ENCODE measurements at regions not wholly inside any gene's neighbourhood (a gene's known extent, or its start where the extent isn't known, plus 50 kb on each side); places are given as distances from the start of the nearest gene placed in this dataset.

- no peak for DNase-seq (ENCODE audit: low read depth in 1 of 2, low spot score in 1 of 2)
- H3K9me3 ChIP-seq (ENCODE audit: low read depth): no peaks in the 10 kb centered on the region
- no peak overlapping the region for H3K4me3 ChIP-seq
- TF ChIP-seq CTCF (IDR thresholded peaks at IDR 0.05; ENCODE audit: low read depth, low read length): no peak
- H3K27me3 ChIP-seq: no peaks in the 10 kb centered on the region
- H3K36me3 ChIP-seq: no peaks in the 10 kb centered on the region
- H3K4me1 ChIP-seq (ENCODE audit: low read depth): no peaks in the 10 kb centered on the region
- no peak overlapping the region for H3K27ac ChIP-seq
Observed at GRCh38 chr5:103938146-103938695, 375.6 kb upstream of the NUDT12 start.

DNA sequence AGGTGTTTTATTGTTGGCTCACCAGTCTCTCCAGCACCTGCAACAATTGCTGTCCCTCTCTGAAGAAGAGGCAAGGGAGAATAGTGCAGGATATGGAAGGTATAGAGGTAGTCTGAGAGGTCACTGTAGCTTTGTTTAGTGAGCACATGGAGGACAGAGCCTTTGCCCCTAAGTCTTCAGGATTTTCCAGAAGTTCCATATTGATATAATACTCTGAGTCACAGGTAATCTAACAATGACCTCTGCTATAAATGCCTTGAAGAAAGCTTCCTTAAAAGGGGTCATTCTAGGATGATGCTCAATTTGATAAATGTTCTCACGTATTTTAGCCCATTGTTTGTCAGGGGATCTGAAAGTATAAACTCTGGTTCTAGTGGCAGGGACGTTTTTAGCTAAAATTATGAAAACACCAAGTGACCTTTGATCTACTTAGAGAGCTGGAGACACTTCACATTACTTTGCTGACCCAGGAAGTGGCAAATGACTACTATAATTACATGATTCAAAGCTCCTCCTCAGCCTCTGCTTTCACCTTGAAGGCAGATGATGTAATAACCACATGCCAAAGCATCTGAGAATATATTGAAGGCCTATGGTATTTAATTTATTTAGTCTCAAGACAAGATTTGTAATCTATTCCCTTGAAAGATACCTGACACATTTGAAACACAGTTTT, 366.9 kb upstream of the NUDT12 start:
- Histone ChIP-seq H3K27me3 (no peaks in the 10 kb centered on the region), H3K36me3 (no peaks in the 10 kb centered on the region), H3K27ac (no peak overlapping the region), H3K9me3 (ENCODE audit: low read depth) (peaks cover 3% of the 10 kb centered on the region), H3K4me3 (no peak overlapping the region), H3K4me1 (ENCODE audit: low read depth) (peaks cover 3% of the 10 kb centered on the region)
- DNase-seq (ENCODE audit: low read depth in 1 of 2, low spot score in 1 of 2): no peak
- TF ChIP-seq CTCF (IDR thresholded peaks at IDR 0.05; ENCODE audit: low read depth, low read length): no peak

DNA sequence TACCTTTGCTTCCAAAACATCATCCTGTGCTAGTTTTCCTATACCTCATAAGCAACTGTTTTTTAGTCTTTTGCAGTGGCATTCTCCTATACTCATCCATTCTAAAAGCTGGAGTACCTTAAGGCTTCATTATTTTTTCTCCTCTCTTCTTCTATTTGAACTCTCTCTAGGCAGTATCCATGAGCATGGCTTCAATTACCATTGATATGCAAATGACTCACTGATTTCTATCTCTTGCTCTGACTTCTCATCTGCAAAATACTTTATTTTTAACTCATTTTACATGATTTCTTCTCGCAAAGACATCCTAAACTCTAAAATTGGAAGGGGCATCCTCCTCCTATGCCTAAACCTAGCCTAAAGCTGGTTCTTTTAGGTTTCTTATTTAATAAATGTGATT, 365.1 kb upstream of the NUDT12 start:
- no peaks in the 10 kb centered on the region for H3K27me3 ChIP-seq
- no peak for TF ChIP-seq CTCF (IDR thresholded peaks at IDR 0.05; ENCODE audit: low read depth, low read length)

DNA sequence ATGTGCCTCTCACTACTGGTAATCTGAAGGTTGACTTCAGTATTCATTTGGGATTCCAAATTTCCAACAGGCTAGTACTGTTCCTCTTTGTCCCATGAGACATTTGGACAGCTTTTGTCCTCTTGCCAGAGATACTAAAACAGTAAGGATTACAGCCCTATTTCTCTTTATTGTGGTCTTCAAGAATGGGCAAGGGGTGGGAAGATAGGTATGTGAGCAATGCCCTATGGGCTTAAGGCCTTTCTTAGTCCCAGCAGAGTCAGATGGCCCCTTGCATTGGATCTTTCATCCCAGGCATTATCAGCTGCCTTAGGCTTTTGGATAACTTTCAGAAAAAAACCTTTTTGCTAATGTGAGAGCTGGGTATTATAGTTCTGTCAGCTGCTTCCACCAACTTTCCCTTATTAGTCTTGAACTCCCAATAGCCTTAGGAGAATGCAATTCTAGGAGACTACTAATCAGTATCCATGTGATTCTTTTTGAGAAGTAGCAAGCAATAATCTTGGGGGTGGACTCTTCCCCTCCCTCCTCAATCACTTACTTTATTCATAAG, 361.1 kb upstream of the NUDT12 start:
- no peak for DNase-seq (ENCODE audit: low read depth in 1 of 2, low spot score in 1 of 2)
- no peak overlapping the region for H3K27ac ChIP-seq
- no peak for TF ChIP-seq CTCF (IDR thresholded peaks at IDR 0.05; ENCODE audit: low read depth, low read length)
- H3K27me3 ChIP-seq: no peaks in the 10 kb centered on the region
- peaks cover 3% of the 10 kb centered on the region for H3K4me1 ChIP-seq (ENCODE audit: low read depth)
- H3K36me3 ChIP-seq: no peaks in the 10 kb centered on the region
- H3K4me3 ChIP-seq: no peak overlapping the region
- no peaks in the 10 kb centered on the region for H3K9me3 ChIP-seq (ENCODE audit: low read depth)

More for the DNA sequence above, 365.1 kb upstream of the NUDT12 start:
- Histone ChIP-seq H3K4me1 (ENCODE audit: low read depth) (peaks cover 3% of the 10 kb centered on the region), H3K4me3 (no peak overlapping the region), H3K36me3 (no peaks in the 10 kb centered on the region), H3K27ac (no peak overlapping the region), H3K9me3 (ENCODE audit: low read depth) (peaks cover 3% of the 10 kb centered on the region)
- DNase-seq (ENCODE audit: low read depth in 1 of 2, low spot score in 1 of 2): no peak

DNA sequence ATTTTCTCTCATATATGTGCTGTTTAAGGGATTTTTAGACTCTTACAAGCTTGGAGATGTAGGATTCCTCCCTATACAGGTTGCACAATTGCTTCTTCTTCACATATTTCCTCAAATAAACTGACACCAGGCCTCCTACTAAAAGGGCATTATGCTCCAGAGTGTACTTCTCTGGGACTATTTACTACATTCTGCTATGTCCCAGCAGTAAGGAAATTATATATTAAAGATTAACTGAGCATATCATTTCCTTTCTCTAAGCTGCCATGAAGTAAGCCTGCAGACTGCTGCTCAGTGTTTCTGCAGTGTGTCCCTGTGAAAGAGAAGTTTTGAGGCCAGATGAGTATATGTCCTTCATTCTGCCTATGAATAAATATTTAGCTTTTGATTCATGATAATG, 356.9 kb upstream of the NUDT12 start:
- Histone ChIP-seq H3K27me3 (no peaks in the 10 kb centered on the region), H3K27ac (no peak overlapping the region), H3K36me3 (no peaks in the 10 kb centered on the region), H3K4me3 (no peak overlapping the region), H3K9me3 (ENCODE audit: low read depth) (no peaks in the 10 kb centered on the region), H3K4me1 (ENCODE audit: low read depth) (no peaks in the 10 kb centered on the region)
- no peak for DNase-seq (ENCODE audit: low read depth in 1 of 2, low spot score in 1 of 2)
- no peak for TF ChIP-seq CTCF (IDR thresholded peaks at IDR 0.05; ENCODE audit: low read depth, low read length)
